HG02588 (cell line): ENCODE measurements at regions not wholly inside any gene's neighbourhood (a gene's known extent, or its start where the extent isn't known, plus 50 kb on each side); places are given as distances from the start of the nearest gene placed in this dataset.
"Not testable (repeated sequence)": the region's sequence is repeated elsewhere in the genome, so short reads cannot be mapped to it uniquely, and the experiment has no call there.

Source experiments
- ATAC-seq: cut with Tn5 transposase; IDR thresholded peaks from one replicate; pipeline ENCODE4 v1.9.1; 2021; ENCODE audit warnings: mild to moderate bottlenecking, moderate library complexity; ENCODE audit not compliant: unreplicated experiment

DNA sequence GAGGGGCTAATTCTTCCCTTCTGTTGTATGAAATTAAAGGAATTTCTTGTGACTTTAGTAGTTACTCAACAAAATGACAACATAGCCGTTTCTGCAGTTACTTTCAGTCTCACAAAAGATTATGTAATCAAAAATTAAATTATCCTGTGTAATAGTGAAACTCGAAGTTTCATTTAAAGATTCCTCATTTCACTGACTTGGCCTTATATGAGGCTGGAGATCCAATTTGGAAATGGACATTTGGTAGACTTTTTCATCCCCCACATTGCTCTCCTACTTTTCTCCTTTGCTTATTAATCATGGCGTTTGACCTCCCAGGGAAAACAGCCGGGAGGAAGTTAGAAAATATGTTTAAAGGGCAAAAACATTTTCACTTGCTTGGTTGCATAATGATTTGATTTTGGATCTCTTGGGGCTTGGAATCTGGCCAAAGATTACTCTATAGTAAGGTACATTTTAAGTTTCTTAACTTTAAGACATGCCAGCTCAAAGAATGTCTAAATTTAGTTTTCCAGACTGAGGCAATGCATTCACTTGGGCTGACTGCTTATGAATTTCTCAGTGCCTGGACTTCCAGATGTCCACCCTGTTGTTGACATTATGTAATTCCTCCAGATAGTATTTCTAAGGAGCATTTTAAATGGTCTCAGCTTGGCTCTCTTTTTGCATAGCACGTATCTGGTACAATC is 1364.9 kb upstream of the MIR17HG start:
- no peak for ATAC-seq

DNA sequence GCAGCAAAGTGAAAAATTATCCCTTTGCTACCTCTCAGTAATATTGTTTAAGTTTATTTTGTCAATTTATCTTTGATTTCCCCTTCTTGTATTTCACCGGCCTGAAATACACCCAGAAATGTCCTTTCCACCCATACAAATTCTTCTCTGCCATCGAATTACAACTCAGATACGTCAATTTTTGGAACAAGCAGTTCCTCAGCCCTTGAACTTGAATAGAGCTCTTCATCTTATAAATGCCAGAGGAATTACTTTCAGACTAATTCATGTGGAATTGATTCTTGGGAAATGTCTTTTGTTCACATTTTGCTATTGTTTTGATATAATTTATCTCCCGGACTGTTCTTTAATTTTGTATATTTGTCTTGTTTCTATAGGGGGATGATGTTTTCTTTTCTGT is 1359.3 kb upstream of the MIR17HG start:
- ATAC-seq = no peak

DNA sequence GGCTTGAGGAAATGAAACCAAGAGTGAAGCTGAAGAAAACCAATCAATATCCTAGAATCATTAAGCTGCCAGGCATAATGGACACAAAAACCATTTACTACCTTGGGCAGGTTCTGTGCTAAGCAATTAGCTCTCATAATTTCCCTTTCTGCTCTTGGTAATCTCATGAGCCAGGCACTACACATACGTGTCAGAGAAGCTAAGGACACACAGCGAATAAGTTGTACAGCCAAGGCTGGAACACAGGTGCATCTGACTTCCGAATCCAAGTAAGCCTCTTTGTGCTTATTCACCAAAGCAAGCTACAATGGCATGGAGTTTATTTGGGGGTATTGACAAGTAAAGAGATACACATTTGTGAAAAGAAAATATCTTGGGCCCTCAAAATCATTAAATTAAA is 1343.9 kb upstream of the MIR17HG start:
- ATAC-seq = no peak

DNA sequence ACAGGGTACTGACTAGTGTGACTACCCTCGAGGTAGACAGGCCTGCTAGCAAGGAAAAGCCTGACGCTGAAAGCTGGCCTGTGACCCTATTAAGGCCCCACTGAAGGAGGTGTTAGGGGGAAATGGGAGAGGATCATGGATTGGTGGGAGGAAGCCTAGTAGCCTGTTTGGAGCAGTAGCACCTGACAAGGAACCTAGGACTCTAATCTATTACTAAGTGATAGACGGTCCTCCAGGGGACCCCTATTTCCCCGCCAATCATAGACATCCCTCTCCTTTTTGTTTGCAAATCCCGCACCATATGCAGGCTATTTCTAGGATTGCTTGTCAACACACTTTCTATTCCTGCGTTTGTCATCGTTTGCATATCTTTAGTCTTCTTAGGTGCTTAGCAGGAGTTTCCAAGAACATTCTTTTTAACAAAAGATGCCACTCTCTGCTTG is 1338.8 kb upstream of the MIR17HG start:
- ATAC-seq = no peak

DNA sequence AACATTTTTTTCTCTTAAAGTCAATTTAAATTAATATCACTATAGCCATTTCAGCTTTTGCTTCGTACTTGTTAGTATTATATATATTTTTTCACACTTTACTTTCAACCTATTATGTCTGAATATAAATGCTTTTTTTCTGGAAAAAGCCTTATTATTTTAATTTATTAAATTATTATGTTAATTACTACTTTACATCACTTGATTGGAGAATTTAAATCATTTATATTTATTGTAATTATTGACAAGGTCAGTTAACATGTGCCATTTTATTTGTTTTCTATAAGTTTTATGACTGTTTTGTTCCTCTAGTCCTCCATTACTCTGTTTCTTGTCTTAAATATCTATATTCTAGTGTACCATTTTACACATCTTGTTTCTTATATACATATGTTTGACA is 1333.4 kb upstream of the MIR17HG start:
- ATAC-seq = no peak

DNA sequence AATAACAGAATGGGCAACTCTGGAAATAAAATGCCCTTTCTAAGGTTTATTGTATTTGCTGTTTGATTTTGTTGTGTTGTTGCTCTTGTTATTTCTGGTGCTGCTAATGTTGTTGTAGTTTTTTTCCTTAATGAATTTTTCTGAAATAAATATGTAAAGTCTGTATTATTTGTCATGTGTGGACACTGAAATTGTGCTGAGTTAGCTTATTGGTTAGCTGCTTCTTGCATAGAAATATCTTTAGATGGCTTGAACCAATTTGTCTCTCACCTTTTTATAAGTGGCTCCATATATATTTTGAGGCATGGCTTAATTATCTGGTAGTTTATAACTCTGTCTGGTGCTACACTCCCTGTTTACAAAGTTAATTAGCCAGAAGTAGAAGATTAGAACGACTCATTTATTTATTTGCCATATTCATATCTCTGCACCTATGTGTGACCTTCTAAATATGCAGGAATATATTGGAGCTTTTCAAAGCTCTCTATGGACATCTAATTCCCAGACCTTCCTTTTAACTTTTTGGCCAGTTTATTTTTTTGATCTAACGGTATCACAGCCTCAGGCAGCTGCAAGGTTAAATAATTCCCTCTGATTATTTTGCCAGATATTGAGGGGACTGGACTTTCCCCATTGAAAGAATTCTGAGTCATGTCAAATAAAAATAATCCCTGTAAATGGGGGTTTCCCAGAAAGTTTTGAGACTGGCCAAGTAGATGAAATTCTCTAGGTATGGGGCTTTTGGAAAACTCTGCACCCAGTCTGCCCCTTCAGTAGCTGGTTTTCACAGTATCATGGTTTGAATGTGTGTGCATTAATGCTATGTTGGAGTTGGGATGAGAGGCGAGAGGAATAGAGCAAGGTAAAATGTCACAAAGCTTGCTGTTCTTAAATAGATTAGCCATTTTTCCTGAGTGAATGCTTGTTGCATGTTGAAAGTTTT is 1331.7 kb upstream of the MIR17HG start:
- ATAC-seq = no peak

DNA sequence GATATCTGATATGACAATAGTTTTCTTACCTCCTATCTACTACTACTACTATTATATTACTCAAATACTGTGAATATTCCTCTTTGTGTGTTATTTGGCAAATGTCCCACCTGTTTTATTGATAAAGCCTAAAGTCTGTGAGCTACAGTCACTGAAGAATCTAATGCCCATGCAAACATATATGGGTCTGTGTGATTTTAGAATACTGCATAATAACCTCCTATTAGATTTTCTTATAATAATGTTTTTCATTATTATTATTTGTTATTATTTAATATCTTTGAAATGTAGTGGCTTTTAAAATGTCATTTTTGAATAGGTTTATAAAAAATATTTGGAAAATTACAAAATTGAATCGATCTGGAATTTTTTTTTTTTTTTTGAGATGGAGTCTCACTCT is 1330.8 kb upstream of the MIR17HG start:
- ATAC-seq = no peak

DNA sequence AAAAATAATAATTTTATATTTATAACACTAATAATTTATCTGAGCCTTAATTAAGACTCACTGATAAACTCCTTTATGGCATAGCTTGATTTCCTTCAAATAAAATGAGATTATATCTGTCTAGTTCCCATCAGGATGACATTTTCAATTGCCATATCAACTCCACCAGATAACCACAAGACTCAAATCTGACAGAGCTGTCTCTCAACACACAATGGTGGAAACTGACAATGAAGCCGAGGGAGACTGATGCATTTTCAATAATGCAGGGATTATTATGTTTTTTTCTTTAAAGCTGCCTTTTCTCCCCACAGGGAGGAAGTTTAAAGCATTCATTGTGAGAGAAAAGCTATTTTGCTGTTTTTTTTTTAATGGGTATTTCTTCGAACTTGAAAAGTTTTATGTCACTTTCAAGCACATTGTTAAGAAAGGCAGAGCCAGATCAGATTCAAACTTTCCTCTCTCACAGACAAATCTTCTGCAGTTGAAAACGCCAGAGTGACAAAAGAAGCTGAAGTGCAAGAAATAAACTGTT is 1326.9 kb upstream of the MIR17HG start:
- ATAC-seq = no peak

DNA sequence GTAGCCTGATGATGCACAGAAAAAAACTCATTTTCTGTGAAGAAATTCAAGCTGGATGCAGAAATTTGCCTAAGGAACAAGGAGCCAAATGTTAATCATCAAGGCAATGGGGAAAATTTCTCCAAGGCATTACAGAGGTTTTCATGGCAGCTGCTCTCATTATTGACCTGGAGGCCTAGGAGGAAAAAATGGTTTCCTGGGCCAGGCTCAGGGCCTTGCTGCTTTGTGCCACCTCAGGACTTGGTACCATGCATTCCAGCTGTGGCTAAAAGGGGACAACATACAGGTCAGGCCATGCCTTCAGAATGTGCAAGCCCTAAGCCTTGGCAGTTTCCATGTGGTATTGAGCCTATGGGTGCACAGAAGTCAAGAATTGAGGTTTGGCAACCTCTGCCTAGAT is 1320.1 kb upstream of the MIR17HG start:
- ATAC-seq = no peak

DNA sequence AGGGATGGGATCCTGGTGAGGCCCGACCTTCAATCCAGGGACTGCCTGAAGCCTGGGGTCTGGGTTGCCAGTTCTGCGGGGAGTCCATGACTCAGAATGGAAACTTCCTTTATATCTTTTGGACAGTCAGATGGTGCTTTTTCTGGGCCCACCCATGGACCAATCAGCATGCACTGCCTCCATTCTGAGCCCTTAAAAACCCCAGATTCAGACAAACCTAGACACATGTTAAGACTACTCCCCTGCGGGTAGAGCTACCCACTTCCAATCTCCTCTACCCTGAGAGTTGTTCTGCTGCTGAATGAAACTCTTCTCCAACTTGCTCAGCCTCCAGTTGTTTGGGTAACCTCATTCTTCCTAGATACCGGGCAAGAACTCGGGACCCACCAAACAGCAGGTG is 1315.2 kb upstream of the MIR17HG start:
- no peak for ATAC-seq

DNA sequence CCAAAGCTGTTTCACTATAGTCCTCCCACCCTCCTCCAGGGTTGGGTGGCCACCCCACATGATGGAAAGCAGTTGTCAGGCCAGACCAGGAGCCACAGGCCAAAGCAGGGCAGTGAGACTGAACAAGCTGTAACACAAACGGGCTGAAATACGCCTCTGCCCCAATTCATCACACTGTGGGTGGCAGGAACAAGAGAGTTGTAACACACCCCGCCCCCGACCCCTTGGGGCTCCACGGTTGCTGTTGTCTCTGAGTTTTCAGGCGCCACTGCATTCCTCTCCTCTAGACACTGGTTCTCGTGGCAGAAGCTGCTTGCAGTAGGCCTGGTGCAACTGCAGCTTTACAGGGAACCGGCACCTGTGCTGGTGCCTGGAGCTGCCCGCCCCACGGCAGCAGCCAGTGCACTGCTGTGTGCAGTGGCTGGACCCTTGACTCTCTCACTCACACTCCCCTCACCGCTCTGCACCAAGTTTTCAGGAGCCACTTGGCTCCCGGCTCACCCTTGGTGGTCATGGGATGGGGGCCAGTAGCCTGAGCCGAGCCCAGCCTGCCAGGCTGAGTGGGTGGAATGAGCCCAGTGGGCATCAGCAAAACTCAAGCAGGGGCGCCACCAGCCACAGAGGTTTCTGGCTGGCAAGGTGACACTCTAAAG is 1314.5 kb upstream of the MIR17HG start:
- ATAC-seq = no peak

DNA sequence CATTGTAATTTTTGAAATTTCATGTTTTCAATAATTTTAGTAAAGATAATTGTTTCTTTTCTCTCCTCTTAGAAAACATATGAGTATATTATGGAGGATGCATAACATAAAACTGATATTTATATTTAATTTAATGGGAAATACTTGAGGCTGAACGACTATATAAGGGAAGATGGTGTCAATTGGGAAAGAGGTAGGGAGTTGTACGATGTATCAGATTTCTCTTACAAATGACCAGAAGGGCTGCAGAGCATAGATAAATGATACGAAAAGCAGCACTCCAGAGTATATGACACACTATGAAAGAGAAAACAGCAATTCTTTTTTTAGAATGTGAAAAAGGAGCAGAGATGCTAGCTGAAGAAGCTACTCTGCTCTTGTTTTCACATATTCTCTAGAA is 1308.0 kb upstream of the MIR17HG start:
- no peak for ATAC-seq

DNA sequence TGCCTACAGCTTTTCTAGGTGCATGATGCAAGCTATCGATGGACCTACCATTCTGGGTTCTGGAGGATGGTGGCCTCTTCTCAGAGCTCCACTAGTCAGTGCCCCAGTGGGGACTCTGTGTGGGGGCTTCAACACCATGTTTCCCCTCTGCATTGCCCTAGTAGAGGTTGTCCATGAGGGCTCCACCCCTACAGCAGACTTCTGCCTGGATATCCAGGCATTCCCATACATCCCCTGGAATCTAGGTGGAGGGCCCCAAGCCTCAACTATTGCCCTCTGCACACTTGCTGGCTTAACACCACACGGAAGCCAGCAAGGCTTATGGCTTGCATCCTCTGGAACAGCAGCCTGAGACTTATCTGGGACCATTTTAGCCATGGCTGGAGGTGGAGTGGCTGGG is 1299.9 kb upstream of the MIR17HG start:
- no peak for ATAC-seq

DNA sequence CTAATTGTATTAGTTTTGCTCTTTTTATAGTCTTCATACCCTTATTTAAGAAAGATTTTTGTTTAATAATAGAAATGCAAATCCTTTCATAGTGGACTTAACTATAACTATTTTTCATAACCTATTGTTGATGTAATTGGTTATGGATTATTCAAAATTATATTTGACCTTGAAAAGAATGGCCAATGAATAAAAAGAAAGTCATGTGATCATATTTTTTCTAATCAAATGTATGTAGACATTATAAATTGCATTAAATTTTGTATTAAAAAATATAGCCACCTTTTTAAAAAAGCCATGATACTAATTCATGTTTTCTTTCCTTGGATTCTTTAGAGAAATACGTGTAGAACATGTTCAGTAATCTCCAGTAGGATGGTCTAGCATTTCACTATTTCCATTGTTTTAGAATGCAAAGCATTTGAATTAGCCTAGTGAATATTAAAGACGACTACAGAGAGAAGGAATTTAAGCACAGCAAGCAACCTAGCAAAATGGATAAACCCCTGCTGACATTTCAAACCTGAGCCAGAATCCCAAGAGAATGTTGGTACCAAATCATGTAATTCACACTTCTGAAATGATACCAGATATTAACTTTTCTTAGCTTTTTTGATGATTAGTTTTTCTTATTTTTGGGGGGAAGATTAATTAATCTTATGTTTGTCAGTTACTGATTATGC is 1297.4 kb upstream of the MIR17HG start:
- ATAC-seq = no peak

DNA sequence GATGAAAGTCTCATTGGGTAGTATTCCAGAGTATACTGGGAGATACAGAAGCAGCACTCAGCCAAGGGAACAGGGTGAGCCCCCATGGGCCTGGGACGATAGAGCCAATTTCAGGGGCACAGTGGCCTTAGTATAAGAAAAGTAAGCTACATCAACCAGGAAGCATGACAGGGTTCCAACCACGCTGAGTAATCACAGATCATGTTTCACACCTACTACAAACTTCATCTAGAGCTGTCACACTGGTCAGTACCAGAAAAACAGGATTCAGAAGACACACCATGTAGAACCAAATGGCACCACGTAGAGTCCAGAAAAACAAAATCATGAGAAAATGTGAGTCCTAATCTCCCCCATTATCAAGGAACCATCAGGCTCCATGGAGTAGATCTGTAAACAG is 1292.4 kb upstream of the MIR17HG start:
- no peak for ATAC-seq

DNA sequence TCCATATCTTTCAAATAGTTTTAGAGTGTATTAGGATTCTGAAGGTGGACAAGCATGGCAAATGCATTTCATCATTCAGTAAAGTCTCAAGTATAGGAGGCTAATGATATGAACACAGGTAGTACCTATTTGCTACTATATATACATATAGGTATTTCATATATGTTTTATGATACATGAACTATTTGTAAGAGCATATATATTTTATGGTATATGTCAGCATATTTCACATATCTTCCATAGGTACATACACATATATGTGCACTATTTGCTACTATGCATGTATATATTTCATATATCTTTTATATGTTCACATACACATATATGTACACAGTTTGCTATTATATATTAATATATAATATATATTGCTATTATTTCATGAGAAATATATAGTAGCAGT is 1291.7 kb upstream of the MIR17HG start:
- ATAC-seq = no peak

DNA sequence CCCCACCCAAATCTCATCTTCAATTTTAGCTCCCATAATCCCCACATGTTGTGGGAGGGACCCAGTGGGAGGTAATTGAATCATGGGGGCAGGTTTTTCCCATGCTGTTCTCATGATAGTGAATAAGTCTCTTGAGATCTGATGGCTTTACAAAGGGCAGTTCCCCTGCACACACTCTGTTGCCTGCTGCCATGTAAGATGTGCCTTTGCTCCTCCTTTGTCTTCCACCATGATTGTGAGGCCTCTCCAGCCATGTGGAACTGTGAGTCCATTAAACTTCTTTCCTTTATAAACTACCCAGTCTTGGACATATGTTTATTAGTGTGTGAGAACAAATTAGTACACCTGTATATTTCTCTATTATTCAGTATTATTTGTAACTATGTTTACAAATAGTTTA is 1283.3 kb upstream of the MIR17HG start:
- not testable (repeated sequence) for ATAC-seq

DNA sequence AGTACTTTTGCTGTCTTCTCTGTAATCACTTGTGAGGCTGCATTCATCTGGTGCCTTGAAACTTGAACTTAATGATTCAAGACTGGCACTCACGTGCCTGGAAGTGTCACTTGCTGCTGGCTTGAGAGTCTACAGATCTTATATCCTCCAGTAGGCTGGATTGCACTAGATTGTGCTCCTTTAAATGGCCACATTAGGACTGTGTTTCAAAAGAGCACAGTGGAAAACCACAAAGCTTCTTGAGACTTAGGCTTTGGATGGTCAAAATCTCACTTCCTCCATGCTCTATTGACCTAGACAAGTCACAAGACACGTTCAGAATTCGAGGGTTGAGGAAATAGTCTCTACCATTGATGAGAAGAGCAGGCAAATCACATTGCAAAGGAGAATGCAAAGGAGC is 1278.8 kb upstream of the MIR17HG start:
- no peak for ATAC-seq

DNA sequence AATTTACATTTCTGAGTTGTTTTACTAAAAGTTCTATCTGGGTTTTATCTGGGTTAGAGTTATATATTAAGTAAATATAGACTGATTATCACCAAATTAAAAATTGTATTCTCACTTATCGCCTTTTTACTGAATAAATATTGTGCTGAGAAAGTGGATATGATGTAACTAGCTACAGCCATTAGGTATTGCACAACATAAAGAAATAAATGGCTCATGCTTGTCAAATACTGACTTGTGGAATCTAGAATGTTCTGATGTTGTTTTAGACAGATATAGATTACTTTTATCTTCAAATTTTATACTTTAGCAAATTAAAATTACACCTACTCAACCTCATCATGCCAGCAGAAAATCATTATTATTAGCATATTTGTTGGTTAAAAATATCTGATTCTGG is 1277.1 kb upstream of the MIR17HG start:
- ATAC-seq = no peak

DNA sequence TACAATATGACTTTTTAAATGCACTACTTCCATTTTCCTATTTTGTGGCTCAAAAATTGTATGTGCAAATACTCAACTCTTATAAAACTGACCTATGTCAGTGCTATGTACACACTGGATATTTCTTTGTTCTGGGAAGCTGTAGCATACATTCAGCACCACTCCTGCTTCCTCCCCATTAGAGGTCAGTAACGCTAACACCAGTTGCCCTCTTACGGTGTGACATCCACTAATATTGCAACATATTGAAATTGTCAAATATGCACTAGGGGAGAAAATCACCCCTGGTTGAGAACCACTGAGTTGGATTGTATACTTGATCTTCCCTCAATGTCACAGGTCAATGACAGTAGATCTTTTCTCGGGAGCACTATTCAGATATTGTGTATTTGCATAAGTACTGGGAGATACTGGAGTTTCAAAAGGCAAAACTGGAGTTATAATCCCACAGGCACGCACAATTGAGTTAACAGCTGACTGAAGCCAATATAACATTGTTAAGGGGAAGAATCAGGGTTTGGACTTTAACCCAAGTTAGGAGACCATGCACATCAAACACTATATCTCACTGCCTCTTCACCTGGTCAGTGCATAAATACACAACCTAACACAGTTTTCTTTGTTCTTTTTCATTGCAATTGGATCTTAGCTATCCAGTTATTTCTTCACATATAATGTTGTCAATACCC is 1276.5 kb upstream of the MIR17HG start:
- ATAC-seq = no peak
